Lung (tissue), 11 donors: ENCODE measurements at regions not wholly inside any gene's neighbourhood (a gene's known extent, or its start where the extent isn't known, plus 50 kb on each side); places are given as distances from the start of the nearest gene placed in this dataset.

Source experiments
- ATAC-seq: fragments of 200-7000 bp; cut with Tn5 transposase; one replicate; pipeline ENCODE4 v1.9.1; 2020; ENCODE audit warnings: moderate number of reproducible peaks; ENCODE audit not compliant: insufficient read depth, low FRiP score
- DNase-seq, 3 donors: peaks; one replicate each; pipeline ENCODE4 v3.0.0-alpha.2; 2013 to 2017
- H3K27ac ChIP-seq, 2 donors: one replicate each; pipeline ENCODE4 v1.5.1; 2013; ENCODE audit warnings: mild to moderate bottlenecking in 2 of 2, moderate library complexity in 2 of 2, control low read depth in 1 of 2, inconsistent platforms in 1 of 2, low read depth in 1 of 2, low read length in 1 of 2
- H3K27me3 ChIP-seq, 3 donors: one replicate each; pipeline ENCODE4 v1.5.1; 2013; ENCODE audit warnings: low read length in 2 of 3; ENCODE audit not compliant: control insufficient read depth in 3 of 3, insufficient read depth in 3 of 3
- H3K36me3 ChIP-seq, 4 donors: one replicate each; pipeline ENCODE4 v1.5.1; 2013; ENCODE audit warnings: low read length in 4 of 4, mild to moderate bottlenecking in 1 of 4, moderate library complexity in 1 of 4; ENCODE audit not compliant: control insufficient read depth in 4 of 4, insufficient read depth in 4 of 4
- H3K4me1 ChIP-seq, 5 donors: one replicate each; pipeline ENCODE4 v1.5.1; 2013; ENCODE audit warnings: low read length in 5 of 5, mild to moderate bottlenecking in 2 of 5, moderate library complexity in 1 of 5; ENCODE audit not compliant: control insufficient read depth in 5 of 5, insufficient read depth in 5 of 5
- H3K4me3 ChIP-seq: one replicate; pipeline ENCODE4 v1.5.1; 2013; ENCODE audit warnings: mild to moderate bottlenecking, control low read depth, moderate library complexity
- H3K9ac ChIP-seq, 2 donors: one replicate each; pipeline ENCODE4 v1.5.1; 2013; ENCODE audit warnings: low read length in 2 of 2, control low read depth in 1 of 2; ENCODE audit not compliant: insufficient read depth in 1 of 2
- H3K9me3 ChIP-seq, 4 donors: one replicate each; pipeline ENCODE4 v1.5.1; 2013; ENCODE audit warnings: low read length in 3 of 4, mild to moderate bottlenecking in 1 of 4, moderate library complexity in 1 of 4; ENCODE audit not compliant: control insufficient read depth in 4 of 4, insufficient read depth in 3 of 4
- CTCF ChIP-seq: IDR thresholded peaks from 2 replicates; pipeline ENCODE4 v1.5.1; 2012; ENCODE audit warnings: mild to moderate bottlenecking; ENCODE audit errors: control extremely low read depth, extremely low read depth
- WGBS, 2 donors: extraction: QIAGEN DNeasy Blood & Tissue Kit; methylation state at CpG; one replicate each; pipeline ENCODE4 v1.1.7; 2013; 5-methylcytosine and 5-hydroxymethylcytosine counted together
- donor health status: control.
- donor health status: control.
- donor health status: Bipolar disorder and iron deficiency.
- donor health status: healthy.
- donor health status: DM: yes; HTN: yes; CAD: no.

- H3K27ac ChIP-seq, result no peak overlapping the region
- no peaks in the 10 kb centered on the region for H3K36me3 ChIP-seq
- H3K4me3 ChIP-seq, result no peak overlapping the region
- no peaks in the 10 kb centered on the region for H3K9me3 ChIP-seq
- no peak for ATAC-seq
- DNase-seq, result no peak
- no peaks in the 10 kb centered on the region for H3K27me3 ChIP-seq
- H3K9ac ChIP-seq, result no peak overlapping the region
- H3K4me1 ChIP-seq, result peaks cover 0 to 4% (median 0%) of the 10 kb centered on the region in 5 donors
- TF ChIP-seq CTCF, result no peak
- WGBS, 2 donors, result 40 to 65% methylated on average over 2 of the region's 2 CpGs
Observed at GRCh38 chr4:11824566-11824965, 395.9 kb upstream of the HS3ST1 start.

DNA sequence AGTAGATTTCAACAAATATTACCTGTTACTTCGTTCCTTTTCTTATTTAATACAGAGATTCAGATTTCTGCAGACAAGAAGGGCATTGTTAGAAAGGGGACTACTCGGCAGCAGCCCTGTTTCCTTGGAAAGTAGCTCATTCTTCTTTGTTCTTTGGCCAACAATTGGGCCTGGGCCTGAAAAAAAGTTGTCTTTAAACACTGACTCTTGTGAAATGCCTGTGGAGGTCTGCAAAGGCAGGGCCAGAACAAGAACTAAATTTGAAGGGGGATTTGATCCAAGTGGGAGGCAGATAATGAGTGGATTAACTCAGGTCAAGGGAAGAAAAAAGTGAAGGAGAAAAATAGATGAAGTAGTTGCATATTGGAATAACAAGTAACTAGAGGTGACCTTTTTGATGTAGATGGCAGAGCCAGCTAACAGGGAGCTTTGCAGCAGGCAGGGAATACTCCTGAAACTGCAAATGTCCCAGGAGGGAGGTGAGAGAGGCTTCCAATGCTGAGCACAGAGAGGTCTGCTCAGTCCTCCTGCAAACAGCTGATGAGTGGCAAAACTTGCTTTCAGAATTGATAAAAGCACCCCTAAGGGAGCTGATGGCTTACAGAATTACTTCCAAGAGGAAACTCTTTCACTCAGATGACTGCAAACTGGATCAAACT lies 393.2 kb upstream of the HS3ST1 start:
- Histone ChIP-seq H3K36me3 (no peaks in the 10 kb centered on the region), H3K4me1 (peaks cover 0 to 4% (median 0%) of the 10 kb centered on the region in 5 donors), H3K9me3 (no peaks in the 10 kb centered on the region), H3K27me3 (no peaks in the 10 kb centered on the region), H3K4me3 (no peak overlapping the region), H3K9ac (no peak overlapping the region), H3K27ac (no peak overlapping the region)
- TF ChIP-seq CTCF, result no peak
- no peak for ATAC-seq
- DNase-seq, result peak; percentile 16 to 51 (median 25)
- 56 to 71% methylated on average over 2 of the region's 2 CpGs for WGBS, 2 donors

- H3K4me3 ChIP-seq, result no peak overlapping the region
- peaks cover 0 to 4% (median 0%) of the 10 kb centered on the region in 5 donors for H3K4me1 ChIP-seq
- no peaks in the 10 kb centered on the region for H3K9me3 ChIP-seq
- no peak for ATAC-seq
- H3K27ac ChIP-seq, result no peak overlapping the region
- no peaks in the 10 kb centered on the region for H3K36me3 ChIP-seq
- H3K27me3 ChIP-seq, result no peaks in the 10 kb centered on the region
- no peak for TF ChIP-seq CTCF
- no peak overlapping the region for H3K9ac ChIP-seq
- no peak for DNase-seq
Observed at GRCh38 chr4:11817088-11817487, 388.4 kb upstream of the HS3ST1 start.

DNA sequence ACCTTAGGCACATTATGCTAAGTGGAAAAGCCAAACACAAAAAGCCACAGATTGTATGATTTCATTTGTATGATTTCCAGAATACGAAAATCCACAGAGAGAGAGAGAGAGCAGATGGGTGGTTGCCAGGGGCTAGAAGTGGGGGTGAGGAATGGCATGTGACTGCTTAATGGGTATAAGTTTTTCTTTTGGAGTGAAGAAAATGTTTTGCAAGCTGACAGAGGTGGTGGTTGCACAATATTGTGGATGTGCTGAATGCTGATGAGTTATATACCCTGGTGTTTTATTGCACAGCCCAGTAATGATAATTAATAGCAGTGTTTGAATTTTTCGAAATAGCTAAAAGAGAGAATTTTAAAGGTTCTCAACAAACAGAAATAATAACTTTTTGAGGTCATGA lies 386.1 kb upstream of the HS3ST1 start:
- 64 to 73% methylated on average over 2 of the region's 2 CpGs for WGBS, 2 donors
- H3K4me3 ChIP-seq, result no peak overlapping the region
- no peak overlapping the region for H3K27ac ChIP-seq
- H3K9me3 ChIP-seq, result no peaks in the 10 kb centered on the region
- ATAC-seq (no peak), DNase-seq (peak in 1 of 3 donors; percentile 25)
- H3K9ac ChIP-seq, result no peak overlapping the region
- no peaks in the 10 kb centered on the region for H3K36me3 ChIP-seq
- no peaks in the 10 kb centered on the region for H3K27me3 ChIP-seq
- TF ChIP-seq CTCF, result no peak
- no peaks in the 10 kb centered on the region for H3K4me1 ChIP-seq
